Thyroid gland (tissue), 4 donors: ENCODE measurements at regions not wholly inside any gene's neighbourhood (a gene's known extent, or its start where the extent isn't known, plus 50 kb on each side); places are given as distances from the start of the nearest gene placed in this dataset.

Experiments used
- DNase-seq, 2 donors: peaks; one replicate each; pipeline ENCODE4 v3.0.0-alpha.2; 2019
- H3K27ac ChIP-seq, 3 donors: fragments of 200-600 bp; sonication (generic); 1 replicate in 2 of 3; 2 replicates in 1 of 3; pipeline ENCODE4 v1.5.1; 2016 to 2019; ENCODE audit warnings: mild to moderate bottlenecking in 1 of 3, moderate library complexity in 1 of 3
- H3K27me3 ChIP-seq: fragments of 200-600 bp; sonication (generic); one replicate; pipeline ENCODE4 v1.5.1; 2019
- H3K36me3 ChIP-seq, 2 donors: fragments of 200-600 bp; sonication (generic); one replicate each; pipeline ENCODE4 v1.5.1; 2016 to 2019
- H3K4me1 ChIP-seq, 2 donors: fragments of 200-600 bp; sonication (generic); one replicate each; pipeline ENCODE4 v1.5.1; 2017 to 2019
- H3K4me3 ChIP-seq, 3 donors: fragments of 200-600 bp; sonication (generic); replicated peaks in 1 of 3; 1 replicate in 2 of 3; 2 replicates in 1 of 3; pipeline ENCODE4 v1.5.1; 2016; ENCODE audit warnings: mild to moderate bottlenecking in 1 of 3
- H3K9me3 ChIP-seq: fragments of 200-600 bp; sonication (generic); one replicate; pipeline ENCODE4 v1.5.1; 2017
- CTCF ChIP-seq, 6 experiments: fragments of 200-600 bp in 3 of 6; fragments of 450-650 bp in 3 of 6; sonication (generic) in 3 of 6; IDR thresholded peaks; one replicate each; pipeline ENCODE4 v1.5.1; 2016 to 2019; ENCODE audit warnings: antibody characterized with exemption in 6 of 6, mild to moderate bottlenecking in 2 of 6, inconsistent platforms in 1 of 6, moderate library complexity in 1 of 6
- POLR2A ChIP-seq, 2 donors: fragments of 450-650 bp; IDR thresholded peaks; one replicate each; pipeline ENCODE4 v1.6.1; 2017; ENCODE audit warnings: antibody characterized with exemption in 2 of 2, mild to moderate bottlenecking in 2 of 2, moderate library complexity in 1 of 2
- WGBS, 2 donors: methylation state at CpG; one replicate each; pipeline ENCODE4 v1.1.5; 2017; 5-methylcytosine and 5-hydroxymethylcytosine counted together
- intact Hi-C: fragments of 100-400 bp; cut with DNase I; formaldehyde crosslinking; loops from one replicate; pipeline ENCODE4 v1.15.1; 2023

GRCh38 chr10:33630761-33631160 is 296.3 kb upstream of the NRP1 start:
- 97% methylated on average over 2 of the region's 2 CpGs for WGBS, 2 donors
- DNase-seq, result no peak
- TF ChIP-seq CTCF (IDR thresholded peaks at IDR 0.05) (no peak), POLR2A (IDR thresholded peaks at IDR 0.05) (no peak)
- no peaks in the 10 kb centered on the region for H3K4me1 ChIP-seq
- intact Hi-C loops, result no loop called here
- no peak overlapping the region for H3K27ac ChIP-seq
- H3K9me3 ChIP-seq, result no peaks in the 10 kb centered on the region
- no peaks in the 10 kb centered on the region for H3K27me3 ChIP-seq
- H3K4me3 ChIP-seq, result no peak overlapping the region
- H3K36me3 ChIP-seq, result no peaks in the 10 kb centered on the region

- no peaks in the 10 kb centered on the region for H3K9me3 ChIP-seq
- DNase-seq, result no peak
- H3K27ac ChIP-seq, result no peak overlapping the region
- TF ChIP-seq CTCF (IDR thresholded peaks at IDR 0.05) (no peak), POLR2A (IDR thresholded peaks at IDR 0.05) (no peak)
- no peaks in the 10 kb centered on the region for H3K36me3 ChIP-seq
- H3K27me3 ChIP-seq, result no peaks in the 10 kb centered on the region
- 67 to 69% methylated on average over 5 of the region's 5 CpGs for WGBS, 2 donors
- no peak overlapping the region for H3K4me3 ChIP-seq
- intact Hi-C loops, result no loop called here
- H3K4me1 ChIP-seq, result no peaks in the 10 kb centered on the region
These were observed 293.1 kb upstream of the NRP1 start for GRCh38 chr10:33627611-33628010.

GRCh38 chr10:33626798-33627466 is 292.5 kb upstream of the NRP1 start:
- intact Hi-C loops, result no loop called here

GRCh38 chr10:33623669-33624068 is 289.2 kb upstream of the NRP1 start:
- Histone ChIP-seq H3K9me3 (no peaks in the 10 kb centered on the region), H3K4me3 (no peak overlapping the region), H3K27me3 (no peaks in the 10 kb centered on the region), H3K27ac (no peak overlapping the region), H3K36me3 (no peaks in the 10 kb centered on the region), H3K4me1 (no peaks in the 10 kb centered on the region)
- intact Hi-C loops, result no loop called here
- WGBS, 2 donors, result 87 to 89% methylated on average over 3 of the region's 3 CpGs
- TF ChIP-seq CTCF (IDR thresholded peaks at IDR 0.05) (no peak), POLR2A (IDR thresholded peaks at IDR 0.05) (no peak)
- DNase-seq, result no peak

More at GRCh38 chr10:33626798-33627466, 292.5 kb upstream of the NRP1 start:
- Histone ChIP-seq H3K27me3 (no peaks in the 10 kb centered on the region), H3K4me3 (no peak overlapping the region), H3K9me3 (no peaks in the 10 kb centered on the region), H3K36me3 (no peaks in the 10 kb centered on the region), H3K27ac (no peak overlapping the region), H3K4me1 (no peaks in the 10 kb centered on the region)
- WGBS, 2 donors, result 98% methylated on average over 3 of the region's 3 CpGs
- TF ChIP-seq CTCF (IDR thresholded peaks at IDR 0.05), result no peak
- no peak for TF ChIP-seq POLR2A (IDR thresholded peaks at IDR 0.05)
- no peak for DNase-seq

GRCh38 chr10:33621101-33621500 is 286.6 kb upstream of the NRP1 start:
- no peak for TF ChIP-seq POLR2A (IDR thresholded peaks at IDR 0.05)
- no peak for TF ChIP-seq CTCF (IDR thresholded peaks at IDR 0.05)
- Histone ChIP-seq H3K9me3 (no peaks in the 10 kb centered on the region), H3K4me1 (no peaks in the 10 kb centered on the region), H3K27ac (no peak overlapping the region), H3K4me3 (no peak overlapping the region), H3K36me3 (no peaks in the 10 kb centered on the region), H3K27me3 (no peaks in the 10 kb centered on the region)
- intact Hi-C loops, result no loop called here
- 85 to 90% methylated on average over 4 of the region's 4 CpGs for WGBS, 2 donors
- DNase-seq, result no peak
